ENCODE measurements at regions not wholly inside any gene's neighbourhood (a gene's known extent, or its start where the extent isn't known, plus 50 kb on each side); places are given as distances from the start of the nearest gene placed in this dataset.
"Not testable (repeated sequence)": the region's sequence is repeated elsewhere in the genome, so short reads cannot be mapped to it uniquely, and the experiment has no call there.

- H3K4me3 Mint-ChIP-seq = no peak overlapping the region
- no peaks in the 10 kb centered on the region for H3K9me3 Mint-ChIP-seq
- no peak overlapping the region for H3K27ac Mint-ChIP-seq
- no peaks in the 10 kb centered on the region for H3K36me3 Mint-ChIP-seq
- TF ChIP-seq CTCF (conservative IDR thresholded peaks at IDR 0.05) = no peak
- DNase-seq (ENCODE audit: extremely low spot score, unreplicated experiment) = no peak
- H3K4me1 Mint-ChIP-seq (ENCODE audit: unreplicated experiment) = no peaks in the 10 kb centered on the region
- no peaks in the 10 kb centered on the region for H3K27me3 Mint-ChIP-seq
Measured at GRCh38 chr12:28780096-28780495, 369.0 kb upstream of the FAR2 start.

- no peak for DNase-seq (ENCODE audit: extremely low spot score, unreplicated experiment)
- H3K4me1 Mint-ChIP-seq (ENCODE audit: unreplicated experiment) = no peaks in the 10 kb centered on the region
- H3K4me3 Mint-ChIP-seq = no peak overlapping the region
Measured at GRCh38 chr12:28780960-28781359, 368.1 kb upstream of the FAR2 start.

GRCh38 chr12:28781671-28782652, 367.1 kb upstream of the FAR2 start:
- no peaks in the 10 kb centered on the region for H3K27me3 Mint-ChIP-seq
- H3K27ac Mint-ChIP-seq = no peak overlapping the region
- no peaks in the 10 kb centered on the region for H3K9me3 Mint-ChIP-seq
- no peaks in the 10 kb centered on the region for H3K36me3 Mint-ChIP-seq
- DNase-seq (ENCODE audit: extremely low spot score, unreplicated experiment) = no peak
- no peak overlapping the region for H3K4me3 Mint-ChIP-seq
- TF ChIP-seq CTCF (conservative IDR thresholded peaks at IDR 0.05) = no peak
- no peaks in the 10 kb centered on the region for H3K4me1 Mint-ChIP-seq (ENCODE audit: unreplicated experiment)

More at GRCh38 chr12:28780960-28781359, 368.1 kb upstream of the FAR2 start:
- Mint-ChIP-seq H3K27ac (no peak overlapping the region), H3K36me3 (no peaks in the 10 kb centered on the region), H3K27me3 (no peaks in the 10 kb centered on the region), H3K9me3 (no peaks in the 10 kb centered on the region)
- TF ChIP-seq CTCF (conservative IDR thresholded peaks at IDR 0.05) = no peak

- H3K27ac Mint-ChIP-seq = no peak overlapping the region
- no peak for DNase-seq (ENCODE audit: extremely low spot score, unreplicated experiment)
- H3K36me3 Mint-ChIP-seq = no peaks in the 10 kb centered on the region
- no peak overlapping the region for H3K4me3 Mint-ChIP-seq
- H3K27me3 Mint-ChIP-seq = no peaks in the 10 kb centered on the region
- H3K4me1 Mint-ChIP-seq (ENCODE audit: unreplicated experiment) = no peaks in the 10 kb centered on the region
- H3K9me3 Mint-ChIP-seq = no peaks in the 10 kb centered on the region
- TF ChIP-seq CTCF (conservative IDR thresholded peaks at IDR 0.05) = no peak
Measured at GRCh38 chr12:28782812-28783211, 366.3 kb upstream of the FAR2 start.

GRCh38 chr12:28787151-28787550, 361.9 kb upstream of the FAR2 start:
- no peak overlapping the region for H3K4me3 Mint-ChIP-seq
- no peaks in the 10 kb centered on the region for H3K4me1 Mint-ChIP-seq (ENCODE audit: unreplicated experiment)

GRCh38 chr12:28788256-28788655, 360.8 kb upstream of the FAR2 start:
- H3K4me3 Mint-ChIP-seq; H3K9me3 Mint-ChIP-seq; H3K36me3 Mint-ChIP-seq; DNase-seq (ENCODE audit: extremely low spot score, unreplicated experiment); H3K27me3 Mint-ChIP-seq; H3K27ac Mint-ChIP-seq; H3K4me1 Mint-ChIP-seq (ENCODE audit: unreplicated experiment): not testable (repeated sequence)

More at GRCh38 chr12:28787151-28787550, 361.9 kb upstream of the FAR2 start:
- Mint-ChIP-seq H3K36me3 (no peaks in the 10 kb centered on the region), H3K9me3 (no peaks in the 10 kb centered on the region), H3K27me3 (no peaks in the 10 kb centered on the region), H3K27ac (no peak overlapping the region)
- TF ChIP-seq CTCF (conservative IDR thresholded peaks at IDR 0.05) = no peak
- no peak for DNase-seq (ENCODE audit: extremely low spot score, unreplicated experiment)

Data from type B pancreatic cell (in vitro differentiated cells).